ENCODE measurements at regions not wholly inside any gene's neighbourhood (a gene's known extent, or its start where the extent isn't known, plus 50 kb on each side); places are given as distances from the start of the nearest gene placed in this dataset.

DNA sequence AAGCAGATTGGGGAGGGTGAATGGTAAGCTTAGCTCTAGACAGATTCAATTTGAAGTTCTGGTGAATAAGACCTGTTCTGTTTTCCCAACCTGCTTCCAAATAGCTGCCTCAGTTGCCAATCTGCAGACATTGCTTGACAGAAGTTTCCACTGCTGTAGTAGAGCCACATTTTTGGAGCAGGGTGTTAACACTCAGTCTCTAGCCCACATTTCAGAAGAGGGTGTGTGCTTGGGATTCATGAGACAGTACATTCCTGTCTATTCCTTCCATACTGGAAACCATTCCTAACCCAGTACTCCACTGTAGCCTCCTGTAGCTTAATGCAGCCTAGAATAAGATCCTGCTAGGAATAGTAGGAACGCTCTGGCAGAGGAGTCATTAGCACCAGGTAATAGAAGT, 450.5 kb downstream of the NUF2 start:
- TF ChIP-seq POLR2A (IDR thresholded peaks at IDR 0.05; ENCODE audit: low read depth, low read length) (no peak), POLR2AphosphoS5 (IDR thresholded peaks at IDR 0.05; ENCODE audit: low read depth, low read length) (no peak), TAF1 (IDR thresholded peaks at IDR 0.05; ENCODE audit: borderline replicate concordance, low read depth, low read length) (no peak)

All from GM12892 (cell line).